GM19328 (cell line): ENCODE measurements at regions not wholly inside any gene's neighbourhood (a gene's known extent, or its start where the extent isn't known, plus 50 kb on each side); places are given as distances from the start of the nearest gene placed in this dataset.
"Not testable (repeated sequence)": the region's sequence is repeated elsewhere in the genome, so short reads cannot be mapped to it uniquely, and the experiment has no call there.

Experiments used
- ATAC-seq: cut with Tn5 transposase; IDR thresholded peaks from one replicate; pipeline ENCODE4 v1.9.1; 2021; ENCODE audit warnings: mild to moderate bottlenecking, moderate library complexity; ENCODE audit not compliant: unreplicated experiment

DNA sequence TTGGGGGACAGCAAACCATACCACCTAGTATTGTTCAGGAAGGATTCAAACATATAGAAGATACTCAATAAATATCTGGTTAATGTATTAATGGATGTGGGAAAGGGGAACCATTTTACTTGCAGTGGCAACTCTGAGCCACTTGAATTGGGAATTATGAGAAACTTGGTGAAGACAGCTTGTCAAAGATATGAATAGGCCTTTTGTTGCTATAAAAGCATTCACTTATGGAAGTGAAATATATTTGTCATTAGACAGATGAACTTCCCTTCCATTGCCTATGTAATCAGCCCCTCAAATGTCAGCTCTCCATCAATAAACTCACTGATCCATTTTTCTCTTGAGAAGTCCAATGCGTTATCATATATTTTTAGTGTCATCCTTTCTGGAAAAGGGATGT lies 56.1 kb downstream of the GPR85 start:
- no peak for ATAC-seq

DNA sequence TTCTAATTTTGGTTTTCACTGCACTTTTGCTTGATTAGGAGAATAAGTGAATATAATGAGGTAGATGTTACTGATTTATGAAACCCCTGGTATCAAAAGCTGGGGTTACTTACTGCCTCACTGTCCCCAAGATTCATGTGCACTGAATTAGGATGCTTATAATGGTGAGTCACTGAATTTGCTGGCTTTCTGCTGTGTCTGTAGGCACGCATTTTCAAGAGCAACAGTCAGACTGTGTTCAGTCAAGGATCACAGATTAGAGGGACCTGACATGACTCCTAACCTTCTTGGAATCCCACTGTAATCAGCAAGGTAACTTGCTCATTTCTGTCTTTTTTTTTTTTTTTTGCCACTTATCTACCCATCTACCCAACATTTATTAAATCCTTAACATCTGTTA lies 59.7 kb downstream of the GPR85 start:
- ATAC-seq: no peak

DNA sequence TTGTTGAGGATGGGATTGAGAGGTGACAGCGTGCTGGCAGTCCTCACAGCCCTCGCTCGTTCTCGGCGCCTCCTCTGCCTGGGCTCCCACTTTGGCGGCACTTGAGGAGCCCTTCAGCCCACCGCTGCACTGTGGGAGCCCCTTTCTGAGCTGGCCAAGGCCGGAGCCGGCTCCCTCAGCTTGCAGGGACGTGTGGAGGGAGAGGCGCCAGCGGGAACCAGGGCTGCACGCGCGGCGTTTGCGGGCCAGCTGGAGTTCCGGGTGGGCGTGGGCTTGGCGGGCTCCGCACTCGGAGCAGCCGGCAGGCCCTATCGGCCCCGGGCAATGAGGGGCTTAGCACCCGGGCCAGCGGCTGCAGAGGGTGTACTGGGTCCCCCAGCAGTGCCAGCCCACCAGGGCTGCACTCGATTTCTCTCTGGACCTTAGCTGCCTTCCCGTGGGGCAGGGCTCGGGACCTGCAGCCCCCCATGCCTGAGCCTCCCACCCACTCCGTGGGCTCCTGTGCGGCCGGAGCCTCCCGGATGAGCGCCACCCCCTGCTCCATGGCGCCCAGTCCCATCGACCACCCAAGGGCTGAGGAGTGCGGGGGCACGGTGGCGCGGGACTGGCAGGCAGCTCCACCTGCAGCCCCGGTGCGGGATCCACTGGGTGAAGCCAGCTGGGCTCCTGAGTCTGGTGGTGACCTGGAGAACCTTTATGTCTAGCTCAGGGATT lies 69.3 kb downstream of the GPR85 start:
- ATAC-seq: not testable (repeated sequence)

DNA sequence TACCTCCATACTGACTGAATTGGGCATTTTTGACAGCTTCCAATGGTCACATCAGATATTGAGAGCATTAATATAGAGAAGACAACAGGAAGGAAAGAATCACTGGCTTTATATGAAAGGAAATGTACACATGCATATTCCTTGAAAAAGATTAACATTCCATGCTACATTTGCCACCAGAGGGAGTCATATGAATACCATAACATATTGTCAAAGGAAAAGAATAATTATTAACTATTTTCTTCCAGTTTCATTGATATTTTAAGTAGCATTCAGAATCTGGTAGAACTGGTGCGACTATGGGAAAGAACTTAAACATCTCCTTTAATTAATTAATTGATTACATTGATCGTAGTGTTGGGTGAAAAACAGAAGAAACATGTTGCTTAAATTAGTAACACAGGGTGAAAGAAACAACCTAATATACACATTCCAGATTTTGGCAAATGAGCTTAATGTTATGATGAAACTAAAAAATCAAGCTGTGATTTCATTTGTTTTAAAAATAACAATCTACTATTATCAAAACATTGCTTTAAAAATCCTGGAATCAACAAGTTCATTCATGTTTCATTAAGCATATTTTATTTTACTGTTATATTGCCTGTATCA lies 71.5 kb downstream of the GPR85 start:
- ATAC-seq: no peak

DNA sequence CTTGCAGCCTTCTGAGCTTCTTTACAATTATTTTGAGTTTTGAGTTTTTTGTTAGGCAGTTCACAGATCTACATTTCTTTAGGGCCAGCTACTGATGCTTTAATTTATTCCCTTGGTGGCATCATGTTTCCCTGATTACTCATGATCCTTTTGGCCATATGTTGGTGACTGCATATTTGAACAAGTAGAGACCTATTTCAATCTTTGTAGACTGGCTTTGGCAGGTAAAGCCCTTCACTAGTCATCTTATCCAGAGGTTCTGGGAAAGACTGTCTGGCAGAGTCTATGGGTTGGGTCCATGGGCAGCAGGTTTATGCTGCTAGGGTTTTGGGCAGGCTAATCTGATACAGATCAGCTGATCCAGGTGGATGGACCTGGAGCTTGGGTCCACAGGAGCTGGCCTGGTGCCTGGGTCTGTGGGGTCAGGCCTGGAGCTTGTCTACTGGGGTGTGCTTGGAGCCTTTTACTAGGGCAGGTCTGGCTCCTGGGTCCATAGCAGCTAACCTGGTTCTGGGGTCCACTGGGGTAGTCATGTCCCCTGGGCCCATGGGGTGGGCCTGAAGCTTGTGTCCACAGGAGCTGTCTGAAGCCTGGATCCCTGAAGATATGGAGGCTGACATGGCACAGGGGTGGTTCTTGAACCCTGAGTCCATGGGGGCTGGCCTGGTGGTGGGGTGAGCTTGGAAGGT lies 72.7 kb downstream of the GPR85 start:
- no peak for ATAC-seq

DNA sequence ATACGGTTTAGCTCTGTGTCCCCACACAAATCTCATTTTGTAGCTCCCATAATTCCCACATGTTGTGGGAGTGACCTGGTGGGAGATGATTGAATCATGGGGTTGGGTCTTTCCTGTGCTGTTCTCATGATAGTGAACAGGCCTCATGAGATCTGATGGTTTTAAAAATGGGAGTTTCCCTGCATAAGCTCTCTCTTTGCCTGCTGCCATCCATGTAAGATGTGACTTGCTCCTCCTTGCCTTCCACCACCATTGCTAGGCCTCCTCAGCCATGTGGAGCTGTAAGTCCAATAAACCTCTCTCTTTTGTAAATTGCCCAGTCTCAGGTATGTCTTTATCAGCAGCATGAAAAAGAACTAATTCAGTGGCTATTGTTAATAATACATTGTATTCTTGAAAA lies 73.8 kb downstream of the GPR85 start:
- not testable (repeated sequence) for ATAC-seq

DNA sequence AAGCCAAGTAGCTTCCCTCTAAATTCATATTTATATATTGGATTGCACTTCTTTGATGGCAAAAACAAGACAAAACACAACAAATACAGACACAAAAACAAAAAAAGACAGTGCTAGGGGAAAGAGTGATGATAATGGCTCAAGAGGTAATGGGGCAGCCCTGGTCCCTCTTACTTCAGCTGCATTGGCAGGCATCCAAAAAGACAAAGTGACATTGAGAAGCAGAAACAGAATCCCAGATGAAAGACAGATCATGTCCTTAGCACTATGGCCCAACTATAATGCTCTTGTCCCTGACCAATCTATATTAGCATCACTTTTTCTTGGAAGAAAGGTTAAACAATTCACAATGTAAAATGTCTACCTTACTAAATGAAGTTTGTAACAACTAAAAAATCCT lies 76.2 kb downstream of the GPR85 start:
- no peak for ATAC-seq

DNA sequence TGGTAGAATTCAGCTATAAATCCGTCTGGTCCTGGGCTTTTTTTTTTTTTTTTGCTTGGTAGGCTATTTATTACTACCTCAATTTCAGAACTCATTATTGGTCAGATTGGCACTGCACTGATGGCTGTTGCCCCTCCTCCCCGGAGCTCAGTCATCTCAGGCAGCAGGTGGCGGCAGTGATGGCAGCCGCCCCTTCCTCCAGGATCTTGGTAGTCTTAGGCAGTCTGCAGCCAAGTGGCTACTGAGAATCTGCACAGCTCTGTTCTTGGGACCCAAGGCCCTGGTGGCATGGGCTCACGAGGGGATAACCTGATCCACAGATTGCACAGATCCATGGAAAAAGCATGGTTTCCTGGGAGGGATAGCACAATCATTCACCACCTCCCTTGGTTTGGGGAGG lies 77.9 kb downstream of the GPR85 start:
- ATAC-seq: no peak

DNA sequence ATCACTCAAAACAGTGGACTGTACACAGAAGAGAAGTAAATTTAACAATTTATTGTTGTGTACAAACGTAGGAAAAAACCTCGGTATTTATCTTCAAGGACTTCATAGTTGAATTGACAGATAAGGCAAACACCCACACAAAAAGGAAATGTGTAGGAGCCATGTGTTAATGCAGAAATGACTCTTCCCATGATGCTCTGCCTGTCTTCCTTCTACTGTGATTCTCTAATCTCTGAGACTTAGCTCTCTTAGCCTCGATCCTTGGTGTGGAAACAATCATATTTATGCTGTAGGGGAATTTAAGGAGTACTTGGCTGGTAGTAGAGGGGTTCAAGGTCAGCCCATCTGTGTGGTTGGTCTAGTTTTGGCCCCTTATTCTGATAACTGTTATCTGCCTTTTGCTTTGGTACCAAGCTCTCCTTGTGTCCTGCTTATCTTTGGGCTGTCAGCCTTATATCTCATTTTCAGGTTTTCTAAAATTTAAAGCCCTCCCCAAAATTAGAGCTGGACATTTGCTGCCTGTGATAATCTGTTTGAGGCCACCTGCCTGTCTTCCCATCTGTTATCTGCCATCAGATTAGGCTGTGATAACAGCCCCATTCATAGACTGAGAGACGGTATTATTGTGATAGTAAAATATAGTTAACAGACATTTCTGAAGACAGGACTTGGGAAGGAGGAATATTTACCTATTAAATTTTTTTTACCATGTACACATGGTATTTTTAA lies 81.7 kb downstream of the GPR85 start:
- no peak for ATAC-seq

DNA sequence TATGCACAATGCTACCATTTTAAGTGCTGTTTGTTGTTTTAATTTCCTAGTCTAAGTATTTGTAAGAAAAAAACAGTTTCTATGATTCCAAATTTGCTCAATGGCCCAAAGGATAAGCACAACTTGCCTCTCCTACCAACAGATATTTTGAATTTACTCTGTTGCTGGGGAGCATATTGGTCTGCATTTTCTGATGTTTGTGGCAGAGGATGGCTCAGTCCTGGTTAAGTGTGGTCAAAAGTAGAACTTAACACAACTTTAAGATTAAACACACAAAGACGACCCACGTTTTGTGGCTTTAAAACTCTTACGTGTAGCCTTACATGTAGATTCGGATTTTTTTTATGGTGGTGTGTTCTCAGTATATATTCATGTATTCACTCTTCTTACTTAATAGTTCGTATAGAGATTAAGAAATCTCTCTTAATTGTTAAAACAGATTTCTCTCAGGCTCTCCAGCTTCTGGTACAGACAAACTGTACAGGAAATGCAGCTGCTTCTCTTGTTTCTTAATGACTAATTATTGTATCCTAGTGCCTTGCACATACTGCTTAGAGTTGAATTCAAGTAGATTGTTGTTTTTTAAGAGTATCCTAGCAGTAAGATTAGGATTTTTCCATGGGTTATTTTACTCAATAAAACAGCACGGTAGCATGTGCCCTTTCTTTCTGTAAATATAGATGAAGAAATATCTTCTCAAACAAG lies 86.2 kb downstream of the GPR85 start:
- ATAC-seq: no peak

DNA sequence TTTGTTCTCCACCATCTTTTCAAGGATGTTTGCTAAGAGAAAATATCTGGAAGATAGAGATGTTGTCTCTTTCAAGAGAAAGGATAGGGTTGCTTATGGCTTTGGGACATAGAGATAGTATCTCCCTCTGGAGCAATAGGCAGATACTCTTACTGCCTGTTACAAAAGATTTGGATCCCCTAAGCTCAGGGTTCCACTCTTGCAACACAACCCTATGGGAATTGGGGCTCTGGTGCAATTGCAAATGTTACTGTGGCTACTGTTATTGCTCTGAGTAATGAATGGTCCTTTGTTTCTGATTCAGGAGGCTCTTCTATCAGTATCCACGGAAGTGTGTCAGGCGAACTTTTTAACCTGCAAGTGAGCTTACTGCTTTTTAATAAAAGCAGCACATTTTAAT lies 88.8 kb downstream of the GPR85 start:
- no peak for ATAC-seq

DNA sequence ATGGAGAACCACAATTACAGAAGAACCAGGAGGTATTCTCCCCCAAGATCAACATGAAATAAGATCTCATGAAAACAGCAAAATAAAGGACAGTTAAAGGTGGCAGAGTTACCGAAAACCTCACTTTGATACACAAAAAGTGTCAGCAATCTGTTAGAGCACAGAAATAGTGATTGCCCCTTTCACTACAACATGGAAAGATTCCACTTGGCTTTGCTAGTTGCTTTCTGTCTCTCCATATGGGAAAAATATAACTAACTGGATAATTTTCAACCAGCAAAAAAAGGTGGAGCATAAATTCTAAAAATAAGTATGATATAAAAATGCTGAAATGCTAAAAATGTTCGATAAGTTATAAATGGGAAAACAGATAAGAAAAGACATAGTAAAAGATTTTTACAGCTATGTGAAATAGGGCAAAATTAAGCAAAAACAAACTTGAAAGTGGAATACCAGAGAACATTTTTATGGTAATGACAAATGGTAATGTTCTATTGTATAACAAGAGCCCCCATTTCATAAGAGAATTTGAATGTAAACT lies 90.2 kb downstream of the GPR85 start:
- ATAC-seq: no peak

DNA sequence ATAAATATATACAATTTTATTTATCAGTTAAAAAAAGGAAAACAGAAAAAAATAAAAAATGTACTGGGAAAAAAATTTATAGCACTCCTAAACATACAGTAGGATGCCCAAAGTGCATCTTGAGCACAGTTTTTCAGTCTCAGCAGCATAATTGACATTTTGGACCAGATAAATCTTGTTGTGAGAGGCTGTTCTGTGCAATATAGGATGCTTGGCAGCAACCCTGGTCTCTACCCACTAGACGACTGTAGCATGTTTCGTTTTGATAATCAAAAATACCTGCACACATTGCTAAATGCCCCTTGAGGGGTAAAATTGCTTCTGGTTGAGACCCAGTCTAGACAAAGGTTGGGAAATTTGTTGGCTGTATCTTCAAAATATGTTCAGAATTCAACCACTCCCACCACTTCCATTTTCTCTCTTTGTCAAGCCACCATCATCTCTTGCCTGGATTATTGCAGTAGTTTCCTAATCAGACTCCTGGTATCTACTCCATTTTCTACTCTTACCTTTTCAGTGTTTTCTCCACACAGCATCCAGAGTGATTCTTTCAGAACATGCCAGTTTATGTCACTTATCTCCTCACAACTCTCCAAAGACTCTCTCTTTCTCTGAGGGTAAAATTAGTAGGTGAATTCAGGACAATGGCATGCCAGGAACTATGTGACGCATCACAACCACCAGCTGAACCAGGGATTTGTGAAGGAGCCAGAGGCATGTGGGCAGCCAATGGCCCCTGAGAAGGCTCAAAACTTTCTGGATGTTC lies 91.4 kb downstream of the GPR85 start:
- no peak for ATAC-seq

DNA sequence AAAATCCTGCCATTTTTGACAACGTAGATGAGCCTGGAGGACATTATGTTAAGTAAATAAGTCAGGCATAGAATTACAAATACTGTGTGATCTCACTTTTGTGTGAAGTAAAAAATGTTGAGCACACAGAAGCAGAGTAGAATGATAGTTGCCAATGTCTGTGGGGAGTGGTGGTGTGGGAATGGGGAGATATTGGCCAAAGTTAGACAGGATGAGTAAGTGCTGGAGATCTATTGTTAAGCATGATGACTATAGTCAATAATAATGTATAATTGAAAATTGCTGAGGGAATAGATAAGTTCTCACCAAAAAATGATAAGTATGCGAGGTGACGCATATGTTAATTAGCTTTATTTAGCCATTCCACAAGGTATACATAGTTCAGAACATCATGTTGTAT lies 92.0 kb downstream of the GPR85 start:
- ATAC-seq: no peak

DNA sequence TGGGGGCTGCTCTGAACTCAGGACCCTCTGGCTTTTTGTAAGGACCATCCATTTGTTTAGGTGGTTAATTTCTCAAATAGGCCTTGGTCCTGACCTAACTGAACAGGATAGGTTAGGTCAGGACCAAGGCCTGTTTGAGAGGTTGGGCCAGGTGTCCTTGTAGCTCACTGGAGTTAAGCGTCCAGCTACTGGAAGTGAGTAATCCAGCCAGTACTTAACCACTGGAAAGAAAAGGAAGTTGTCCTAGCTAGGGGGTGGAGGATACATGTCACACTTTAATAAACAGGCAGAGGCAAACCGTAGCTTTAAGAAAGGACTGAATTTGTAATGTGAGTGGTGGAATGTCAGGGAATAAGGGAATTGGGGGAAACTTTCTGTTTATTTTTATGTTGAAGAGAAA lies 96.0 kb downstream of the GPR85 start:
- no peak for ATAC-seq

DNA sequence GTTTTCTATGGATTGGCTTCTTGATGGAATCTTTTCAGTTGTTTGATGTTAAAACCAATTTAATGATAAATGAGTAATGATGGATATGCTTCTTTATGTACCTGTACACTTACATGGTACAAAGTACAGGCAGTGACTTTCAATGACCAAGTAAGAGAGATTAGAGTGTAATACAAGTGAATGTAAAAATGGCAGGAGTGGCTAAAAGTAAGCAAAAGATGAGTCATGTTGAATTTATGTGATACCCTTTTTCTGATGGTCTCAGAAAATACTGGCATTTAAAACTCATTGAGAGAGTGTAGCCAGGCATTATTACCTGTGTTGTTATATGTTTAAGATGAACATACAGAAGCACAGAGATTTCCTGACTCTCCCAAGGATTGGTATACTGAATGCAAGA lies 97.1 kb downstream of the GPR85 start:
- no peak for ATAC-seq

DNA sequence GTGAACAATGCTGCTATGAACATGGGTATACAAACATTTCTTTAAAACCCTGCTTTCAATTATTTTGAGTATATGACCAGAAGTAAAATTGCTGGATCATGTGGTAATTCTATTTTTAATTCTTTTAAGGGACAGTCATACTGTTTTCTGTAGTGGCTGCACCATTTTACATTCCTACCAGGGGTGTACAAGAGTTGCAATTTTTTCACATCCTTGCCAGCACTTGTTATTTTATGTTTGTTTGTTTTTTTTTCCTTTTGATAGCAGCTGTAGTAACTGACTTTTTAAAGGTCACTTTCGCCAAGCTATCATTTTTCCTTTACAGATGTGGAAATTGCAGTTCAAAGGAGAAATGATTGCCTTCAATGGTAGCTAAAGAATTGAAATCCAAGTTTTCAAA lies 99.5 kb downstream of the GPR85 start:
- no peak for ATAC-seq

DNA sequence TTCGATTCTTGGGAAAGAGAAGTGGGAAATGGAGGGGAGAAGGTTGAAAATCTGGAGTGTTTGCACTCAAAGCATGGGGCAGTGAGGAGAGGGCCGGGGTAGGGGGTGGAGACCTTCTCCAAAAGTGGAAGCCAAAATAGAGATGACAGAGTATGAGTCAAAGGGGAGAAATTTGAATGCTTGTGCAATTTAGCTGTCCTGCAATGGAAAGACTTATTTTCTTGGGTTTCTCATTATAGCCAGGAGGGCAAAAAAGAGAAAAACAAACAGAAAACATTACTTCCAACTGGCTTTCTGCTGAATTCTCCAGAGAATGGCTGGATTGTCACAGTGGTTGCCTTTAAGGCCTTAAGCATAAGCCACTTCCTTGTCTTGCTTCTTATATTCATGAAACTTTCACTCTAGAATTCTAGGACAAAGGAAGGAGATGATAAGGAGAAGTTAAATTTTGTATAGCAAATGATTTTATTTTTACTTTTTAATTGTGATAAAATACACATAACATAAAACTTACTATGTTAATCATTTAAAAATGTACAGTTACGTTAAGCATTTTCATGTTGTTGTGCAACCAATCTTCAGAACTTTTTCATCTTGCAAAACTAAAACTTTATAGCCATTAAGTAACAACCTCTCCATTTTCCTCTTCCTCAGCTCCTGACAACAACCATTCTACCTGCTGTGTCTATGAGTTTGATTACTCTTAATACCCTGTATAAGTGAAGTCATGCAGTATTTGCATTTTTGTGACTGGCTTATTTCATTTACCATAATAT lies 100.2 kb downstream of the GPR85 start:
- ATAC-seq: no peak

DNA sequence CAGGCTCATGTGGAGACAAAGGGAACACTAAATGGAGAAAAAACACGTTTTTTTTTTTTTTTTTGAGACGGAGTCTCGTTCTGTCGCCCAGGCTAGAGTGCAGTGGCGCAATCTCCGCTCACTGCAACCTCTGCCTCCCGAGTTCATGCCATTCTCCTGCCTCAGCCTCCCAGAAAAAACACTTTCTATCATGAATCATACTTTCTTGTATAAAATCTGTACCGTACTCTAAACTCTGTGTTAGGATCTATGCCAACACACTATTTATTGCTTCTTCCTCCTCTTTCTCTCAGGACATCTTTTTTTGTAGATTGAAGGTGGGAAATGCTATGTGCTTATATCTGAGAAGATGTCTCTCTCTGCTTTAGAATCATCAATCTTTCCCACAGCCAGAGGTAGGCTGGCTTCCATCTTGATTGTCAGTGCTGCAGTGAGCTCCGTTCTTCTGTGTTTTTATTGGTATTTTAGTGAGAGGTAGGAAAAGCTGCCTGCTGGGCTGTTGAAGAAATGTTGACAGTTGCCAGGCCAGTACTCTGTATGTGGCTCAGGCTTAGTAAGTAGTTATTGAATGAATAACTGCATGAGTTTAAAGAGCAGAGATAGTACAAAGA lies 101.1 kb downstream of the GPR85 start:
- ATAC-seq: no peak
